GM12878 (cell line): ENCODE measurements at regions not wholly inside any gene's neighbourhood (a gene's known extent, or its start where the extent isn't known, plus 50 kb on each side); places are given as distances from the start of the nearest gene placed in this dataset.

Experiments used
- ATAC-seq: fragments of 200-7000 bp; cut with Tn5 transposase; 3 replicates; pipeline ENCODE4 v1.9.1; 2020; ENCODE audit warnings: mild to moderate bottlenecking, moderate library complexity
- BruUV-seq: library from RNA; stranded (reverse); fragments of 400-500 nt; replicated peaks from 2 replicates; lab custom pipeline; 2021; lab: Mats Ljungman, UMichigan
- CTCF ChIA-PET: fragments of 300-600 bp; sonication (Branson Sonifier 250); formaldehyde crosslinking; extraction: SDS; loops from one replicate; lab custom pipeline; 2021; ENCODE audit warnings: inconsistent platforms; lab: Yijun Ruan, JAX
- POLR2A ChIA-PET: fragments of 350-600 bp; formaldehyde crosslinking; extraction: SDS; loops from one replicate; lab custom pipeline; 2021; ENCODE audit warnings: inconsistent platforms; lab: Charles Lee
- RAD21 ChIA-PET: fragments of 300-600 bp; sonication (Branson Sonifier 250); formaldehyde crosslinking; loops from one replicate; lab custom pipeline; 2023; ENCODE audit warnings: antibody characterized with exemption; ENCODE audit not compliant: unreplicated experiment; lab: Charles Lee
- SMC1A ChIA-PET: fragments of 300-600 bp; sonication (Branson Sonifier 250); formaldehyde crosslinking; loops from one replicate; lab custom pipeline; 2023; ENCODE audit not compliant: unreplicated experiment, uncharacterized antibody; lab: Charles Lee
- DNase-seq: peaks from one replicate; pipeline ENCODE4 v3.0.0-alpha.2; 2011; ENCODE audit warnings: low read depth, low spot score
- FAIRE-seq: peaks from 3 replicates; lab custom pipeline; 2011; peaks lifted over from hg19 to GRCh38; lab: Jason Lieb, UNC
- H2AFZ ChIP-seq: 2 replicates; pipeline ENCODE4 v1.6.0; 2011; ENCODE audit warnings: low read depth, low read length, control low read depth; ENCODE audit not compliant: control insufficient read depth
- H3K27ac ChIP-seq: 2 replicates; pipeline ENCODE4 v1.5.1; 2011; ENCODE audit warnings: control low read depth; ENCODE audit not compliant: control insufficient read depth, insufficient read depth
- H3K27me3 ChIP-seq, 2 experiments: replicated peaks in 1 of 2; 2 replicates each; pipeline versions ENCODE4 v1.6.0 to v1.6.1; 2011; ENCODE audit warnings: low read length in 1 of 2; ENCODE audit not compliant: control insufficient read depth in 2 of 2, insufficient read depth in 2 of 2
- H3K36me3 ChIP-seq, 2 experiments: 2 replicates each; pipeline ENCODE4 v1.5.1; 2011; ENCODE audit warnings: low read length in 1 of 2; ENCODE audit not compliant: control insufficient read depth in 2 of 2, insufficient read depth in 2 of 2
- H3K4me1 ChIP-seq: 2 replicates; pipeline ENCODE4 v1.6.1; 2011; ENCODE audit warnings: mild to moderate bottlenecking, low read length, moderate library complexity, mixed read lengths; ENCODE audit not compliant: control insufficient read depth, insufficient read depth
- H3K4me2 ChIP-seq: 2 replicates; pipeline ENCODE4 v1.6.0; 2011; ENCODE audit warnings: control low read depth; ENCODE audit not compliant: control insufficient read depth, insufficient read depth
- H3K4me3 ChIP-seq: fragments of 200-600 bp; sonication (generic); 2 replicates; pipeline ENCODE4 v1.5.1; 2016
- H3K79me2 ChIP-seq: 2 replicates; pipeline ENCODE4 v1.6.0; 2011; ENCODE audit warnings: low read length; ENCODE audit not compliant: control insufficient read depth, insufficient read depth
- H3K9ac ChIP-seq: 2 replicates; pipeline ENCODE4 v1.8.0; 2011; ENCODE audit warnings: low read length, control low read depth, mixed read lengths; ENCODE audit not compliant: control insufficient read depth, insufficient read depth
- H3K9me3 ChIP-seq: replicated peaks from 3 replicates; pipeline ENCODE4 v1.5.1; 2011; ENCODE audit warnings: mild to moderate bottlenecking, low read length; ENCODE audit not compliant: control insufficient read depth, insufficient read depth
- H4K20me1 ChIP-seq: 2 replicates; pipeline ENCODE4 v1.6.0; 2011; ENCODE audit not compliant: control insufficient read depth, insufficient read depth
- ATF7 ChIP-seq: fragments of 450-650 bp; IDR thresholded peaks from 2 replicates; pipeline ENCODE4 v1.6.1; 2016; ENCODE audit warnings: low read depth, mild to moderate bottlenecking
- DPF2 ChIP-seq: fragments of 450-650 bp; IDR thresholded peaks from 2 replicates; pipeline ENCODE4 v1.6.1; 2017; ENCODE audit warnings: mild to moderate bottlenecking
- RELB ChIP-seq: fragments of 450-650 bp; IDR thresholded peaks from 2 replicates; pipeline ENCODE4 v1.6.1; 2017; ENCODE audit warnings: low read depth, mild to moderate bottlenecking, moderate library complexity
- SREBF1 ChIP-seq: IDR thresholded peaks from 2 replicates; pipeline ENCODE4 v1.6.1; 2012; ENCODE audit warnings: mild to moderate bottlenecking, low read length
- ZBTB40 ChIP-seq: fragments of 450-650 bp; IDR thresholded peaks from 2 replicates; pipeline ENCODE4 v1.6.1; 2016; ENCODE audit warnings: mild to moderate bottlenecking, moderate library complexity, borderline replicate concordance
- WGBS: methylation state at CpG from one replicate; pipeline ENCODE4 v1.1.6; 2016; ENCODE audit warnings: low lambda C conversion rate; ENCODE audit not compliant: insufficient replicate concordance, insufficient coverage; ENCODE audit errors: missing lambda C conversion rate; 5-methylcytosine and 5-hydroxymethylcytosine counted together
- in situ Hi-C: fragments of 300-500 bp; cut with MboI; formaldehyde crosslinking; loops from 9 replicates; pipeline ENCODE4 v1.14.3; 2018; ENCODE audit warnings: mixed read lengths
- intact Hi-C: fragments of 100-400 bp; cut with micrococcal nuclease; formaldehyde crosslinking; loops from one replicate; pipeline ENCODE4 v1.14.2; 2022; ENCODE audit not compliant: unreplicated experiment

- TF ChIP-seq ZBTB40: no peak
- no peak for TF ChIP-seq ATF7
Observed at GRCh38 chr13:105232439-105232838, 1303.0 kb downstream of the EFNB2 start (continued).

GRCh38 chr13:105232006-105232405, 1303.5 kb downstream of the EFNB2 start:
- Histone ChIP-seq H2AFZ (no peak overlapping the region), H3K27me3 (no peaks in the 10 kb centered on the region), H3K9me3 (no peaks in the 10 kb centered on the region), H3K4me2 (no peak overlapping the region), H3K27ac (no peak overlapping the region), H3K9ac (no peak overlapping the region), H4K20me1 (no peaks in the 10 kb centered on the region), H3K79me2 (no peaks in the 10 kb centered on the region), H3K36me3 (no peaks in the 10 kb centered on the region), H3K4me1 (no peaks in the 10 kb centered on the region), H3K4me3 (no peak overlapping the region)
- CTCF ChIA-PET: interaction anchor here (1.3 kb wide), 1 partner anchor 30 kb away, joined by 3 read pairs; no protein-coding TSS in a partner anchor
- DNase-seq (no peak), ATAC-seq (no peak), FAIRE-seq (no peak)
- in situ Hi-C loops (no loop called here), intact Hi-C loops (no loop called here)
- no peak for TF ChIP-seq RELB
- TF ChIP-seq SREBF1: no peak
- no peak for TF ChIP-seq DPF2
- RAD21 ChIA-PET: no interaction called here
- BruUV-seq: no TSS peak
- POLR2A ChIA-PET: no interaction called here
- SMC1A ChIA-PET: no interaction called here
- 40% methylated on average over 7 of the region's 7 CpGs for WGBS
